ENCODE measurements at regions not wholly inside any gene's neighbourhood (a gene's known extent, or its start where the extent isn't known, plus 50 kb on each side); places are given as distances from the start of the nearest gene placed in this dataset.

- no peak for TF ChIP-seq CTCF (IDR thresholded peaks at IDR 0.05; ENCODE audit: insufficient read depth, low read depth, low read length)
- H3K36me3 ChIP-seq (ENCODE audit: control insufficient read depth, insufficient read depth, low read length) = no peaks in the 10 kb centered on the region
- H3K27me3 ChIP-seq (ENCODE audit: control insufficient read depth, insufficient read depth, low read length) = 0 out of 2 replicates have a peak, but pooled peaks cover 2% of the 10 kb centered on the region
- H3K4me3 ChIP-seq (ENCODE audit: low read depth, low read length) = no peak overlapping the region
- ChIA-PET POLR2A (no interaction called here), CTCF (interaction anchor here (0.6 to 1.4 kb wide), 5 partner anchors 8 to 147 kb away, joined by 3 to 5 read pairs (median 3); no protein-coding TSS in a partner anchor)
- peak; percentile 77 for DNase-seq (ENCODE audit: low read depth)
Measured at GRCh38 chr4:10204401-10205058, 87.9 kb upstream of the WDR1 start.

GRCh38 chr4:10203851-10204250, 87.3 kb upstream of the WDR1 start:
- ChIA-PET POLR2A (no interaction called here), CTCF (interaction anchor here (1.3 to 1.4 kb wide), 2 partner anchors 9 to 36 kb away, joined by 3 to 4 read pairs; no protein-coding TSS in a partner anchor)
- Histone ChIP-seq H3K4me3 (ENCODE audit: low read depth, low read length) (no peak overlapping the region), H3K36me3 (ENCODE audit: control insufficient read depth, insufficient read depth, low read length) (no peaks in the 10 kb centered on the region), H3K27me3 (ENCODE audit: control insufficient read depth, insufficient read depth, low read length) (0 out of 2 replicates have a peak, but pooled peaks cover 2% of the 10 kb centered on the region)
- no peak for TF ChIP-seq CTCF (IDR thresholded peaks at IDR 0.05; ENCODE audit: insufficient read depth, low read depth, low read length)
- DNase-seq (ENCODE audit: low read depth) = no peak

- CTCF ChIA-PET = no interaction called here
- no peak for DNase-seq (ENCODE audit: low read depth)
- H3K27me3 ChIP-seq (ENCODE audit: control insufficient read depth, insufficient read depth, low read length) = no peaks in the 10 kb centered on the region
- H3K4me3 ChIP-seq (ENCODE audit: low read depth, low read length) = no peak overlapping the region
- TF ChIP-seq CTCF (IDR thresholded peaks at IDR 0.05; ENCODE audit: insufficient read depth, low read depth, low read length) = no peak
- POLR2A ChIA-PET = no interaction called here
- H3K36me3 ChIP-seq (ENCODE audit: control insufficient read depth, insufficient read depth, low read length) = no peaks in the 10 kb centered on the region
Measured at GRCh38 chr4:10201381-10202223, 85.0 kb upstream of the WDR1 start.

- CTCF ChIA-PET = interaction anchor here (0.8 kb wide), 1 partner anchor 136 kb away, joined by 3 read pairs; no protein-coding TSS in a partner anchor
- POLR2A ChIA-PET = no interaction called here
- no peak for TF ChIP-seq CTCF (IDR thresholded peaks at IDR 0.05; ENCODE audit: insufficient read depth, low read depth, low read length)
- H3K36me3 ChIP-seq (ENCODE audit: control insufficient read depth, insufficient read depth, low read length) = no peaks in the 10 kb centered on the region
- no peaks in the 10 kb centered on the region for H3K27me3 ChIP-seq (ENCODE audit: control insufficient read depth, insufficient read depth, low read length)
- no peak for DNase-seq (ENCODE audit: low read depth)
- H3K4me3 ChIP-seq (ENCODE audit: low read depth, low read length) = no peak overlapping the region
Measured at GRCh38 chr4:10200869-10201268, 84.3 kb upstream of the WDR1 start.

GRCh38 chr4:10198365-10198764, 81.8 kb upstream of the WDR1 start:
- no peak for TF ChIP-seq CTCF (IDR thresholded peaks at IDR 0.05; ENCODE audit: insufficient read depth, low read depth, low read length)
- no peaks in the 10 kb centered on the region for H3K27me3 ChIP-seq (ENCODE audit: control insufficient read depth, insufficient read depth, low read length)
- CTCF ChIA-PET = interaction anchor here (1.0 kb wide), 3 partner anchors 12 to 263 kb away, joined by 3 read pairs; no protein-coding TSS in a partner anchor
- no peak overlapping the region for H3K4me3 ChIP-seq (ENCODE audit: low read depth, low read length)
- no peak for DNase-seq (ENCODE audit: low read depth)
- POLR2A ChIA-PET = no interaction called here
- H3K36me3 ChIP-seq (ENCODE audit: control insufficient read depth, insufficient read depth, low read length) = no peaks in the 10 kb centered on the region
